Motor neuron (in vitro differentiated cells): ENCODE measurements at regions not wholly inside any gene's neighbourhood (a gene's known extent, or its start where the extent isn't known, plus 50 kb on each side); places are given as distances from the start of the nearest gene placed in this dataset.
"Not testable (repeated sequence)": the region's sequence is repeated elsewhere in the genome, so short reads cannot be mapped to it uniquely, and the experiment has no call there.

Experiments used
- ATAC-seq, 8 experiments: fragments of 200-7000 bp; cut with Tn5 transposase; replicated peaks in 6 of 8; 2 replicates each; pipeline ENCODE4 v1.8.0; 2021; ENCODE audit warnings: mild to moderate bottlenecking in 8 of 8, moderate library complexity in 8 of 8
- H3K27ac ChIP-seq, 2 donors: fragments of 250-450 bp; sonication (Bioruptor Pico); 2 replicates each; pipeline ENCODE4 v1.9.0; 2021; ENCODE audit warnings: antibody characterized with exemption in 2 of 2, mild to moderate bottlenecking in 2 of 2, moderate library complexity in 1 of 2
- H3K4me1 ChIP-seq, 2 donors: fragments of 250-450 bp; sonication (Bioruptor Pico); replicated peaks in 1 of 2; 2 replicates each; pipeline ENCODE4 v1.6.1; 2021; ENCODE audit warnings: antibody characterized with exemption in 2 of 2, mild to moderate bottlenecking in 2 of 2, moderate library complexity in 1 of 2
- H3K4me3 ChIP-seq, 5 donors: fragments of 250-450 bp; sonication (Bioruptor Pico); 2 replicates each; pipeline ENCODE4 v1.9.0; 2021; ENCODE audit warnings: antibody characterized with exemption in 5 of 5, mild to moderate bottlenecking in 5 of 5, moderate library complexity in 4 of 5
- WGBS, 10 experiments: fragments of 450-650 bp; shearing (Covaris generic); methylation state at CpG; one replicate each; pipeline ENCODE4 v1.0.0; 2022; 5-methylcytosine and 5-hydroxymethylcytosine counted together
- in situ Hi-C, 9 experiments: fragments of 400-800 bp; cut with MboI; loops; one replicate each; pipeline ENCODE4 v1.15.0; 2021; ENCODE audit warnings: low sequenced_read_pairs in 9 of 9, low pct_unique_long_range_greater_than_20kb in 2 of 9; ENCODE audit not compliant: unreplicated experiment in 9 of 9

- in situ Hi-C loops, H3K27ac ChIP-seq, H3K4me3 ChIP-seq, ATAC-seq, H3K4me1 ChIP-seq: not testable (repeated sequence)
Measured at GRCh38 chr7:65651826-65652592, 220.9 kb upstream of the VKORC1L1 start.

- H3K4me1 ChIP-seq, ATAC-seq, in situ Hi-C loops, H3K27ac ChIP-seq, H3K4me3 ChIP-seq: not testable (repeated sequence)
- no CpG with 5 or more reads among the region's 1 CpG for WGBS, 10 experiments
Measured at GRCh38 chr7:65652669-65653068, 220.2 kb upstream of the VKORC1L1 start.

DNA sequence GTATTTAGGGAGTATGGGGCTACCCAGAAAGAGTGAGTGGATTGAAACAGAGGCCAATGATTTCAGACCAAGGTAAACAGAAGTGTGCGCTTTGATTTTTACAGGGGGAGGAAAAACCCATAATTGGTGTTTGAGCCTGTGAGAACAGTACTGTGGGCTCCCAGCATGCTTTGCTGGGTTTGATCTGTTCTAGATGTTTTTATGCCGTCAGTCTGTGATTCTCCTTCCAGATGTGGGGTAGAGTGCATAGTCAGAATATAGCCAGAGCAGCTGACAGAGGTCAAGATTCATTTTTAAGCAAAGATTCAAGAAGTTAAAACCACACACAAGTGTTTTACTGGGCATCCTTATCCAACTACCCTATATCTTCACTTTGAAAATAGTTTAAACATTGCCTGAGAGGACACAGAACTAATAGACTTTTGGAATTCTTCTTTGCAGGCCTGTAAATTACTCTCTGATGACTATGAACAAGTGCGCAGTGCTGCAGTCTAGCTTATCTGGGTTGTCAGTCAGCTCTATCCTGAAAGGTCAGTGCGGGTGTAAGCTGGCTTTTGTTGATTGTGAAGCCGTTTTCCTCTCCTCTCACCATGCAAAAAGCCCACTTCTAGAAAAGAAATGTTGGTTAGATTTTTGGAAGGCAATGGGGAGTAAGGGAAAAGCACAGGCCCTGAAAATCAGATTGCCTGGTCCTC, 216.2 kb upstream of the VKORC1L1 start:
- H3K27ac ChIP-seq, ATAC-seq, H3K4me3 ChIP-seq, in situ Hi-C loops, H3K4me1 ChIP-seq: not testable (repeated sequence)
- WGBS, 10 experiments, result no CpG with 5 or more reads among the region's 5 CpGs

- H3K4me3 ChIP-seq, H3K4me1 ChIP-seq, ATAC-seq, in situ Hi-C loops, H3K27ac ChIP-seq: not testable (repeated sequence)
- 20% methylated on average over 2 of the region's 6 CpGs; no CpG with 5 or more reads in 9 of the 10 experiments for WGBS, 10 experiments
Measured at GRCh38 chr7:65683362-65683761, 189.5 kb upstream of the VKORC1L1 start.

DNA sequence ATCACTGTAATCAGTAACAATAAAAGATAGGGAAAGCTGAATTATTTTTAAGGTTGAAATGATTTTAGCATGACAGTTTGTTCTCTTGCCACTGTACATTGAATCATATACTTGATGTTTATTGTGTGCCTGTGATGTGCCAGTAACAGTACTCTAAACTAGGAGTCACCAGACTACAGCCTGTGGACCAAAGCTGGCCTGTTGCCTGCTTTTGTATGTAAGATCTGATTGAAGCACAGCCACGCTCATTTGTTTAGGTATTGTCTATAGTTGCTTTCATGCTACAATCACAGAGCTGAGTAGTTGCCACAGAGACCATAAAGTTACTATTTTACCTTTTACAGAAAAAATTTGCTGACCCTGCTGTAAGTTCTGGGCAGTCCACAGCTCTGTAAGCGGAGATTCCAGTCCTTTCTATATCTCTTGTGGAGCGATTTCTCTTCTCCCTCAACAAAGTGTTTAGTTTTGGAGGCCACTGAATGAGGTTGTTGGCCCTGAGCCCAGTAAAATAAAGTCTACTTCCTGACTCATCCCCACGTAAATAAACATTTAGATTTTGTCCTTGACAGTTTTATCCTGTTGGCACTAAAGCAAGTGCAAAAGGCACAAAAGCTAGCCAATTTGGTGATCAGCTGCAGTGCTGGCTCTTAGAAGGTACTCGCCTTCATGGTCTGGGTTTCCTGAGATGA, 173.7 kb upstream of the VKORC1L1 start:
- H3K27ac ChIP-seq, H3K4me1 ChIP-seq, in situ Hi-C loops, H3K4me3 ChIP-seq: not testable (repeated sequence)
- no CpG with 5 or more reads among the region's 5 CpGs for WGBS, 10 experiments
- ATAC-seq, result peak in 5 of 8 experiments; percentile 37 to 87 (median 68)

GRCh38 chr7:65699715-65700356, 173.0 kb upstream of the VKORC1L1 start:
- ATAC-seq, H3K27ac ChIP-seq, in situ Hi-C loops, H3K4me3 ChIP-seq, H3K4me1 ChIP-seq: not testable (repeated sequence)
- 100% methylated on average over 1 of the region's 6 CpGs; no CpG with 5 or more reads in 9 of the 10 experiments for WGBS, 10 experiments

GRCh38 chr7:65719123-65719798, 153.6 kb upstream of the VKORC1L1 start:
- WGBS, 10 experiments, result no CpG with 5 or more reads among the region's 4 CpGs
- in situ Hi-C loops, H3K4me3 ChIP-seq, H3K4me1 ChIP-seq, H3K27ac ChIP-seq: not testable (repeated sequence)
- peak in 3 of 8 experiments; percentile 13 to 63 (median 33) for ATAC-seq

DNA sequence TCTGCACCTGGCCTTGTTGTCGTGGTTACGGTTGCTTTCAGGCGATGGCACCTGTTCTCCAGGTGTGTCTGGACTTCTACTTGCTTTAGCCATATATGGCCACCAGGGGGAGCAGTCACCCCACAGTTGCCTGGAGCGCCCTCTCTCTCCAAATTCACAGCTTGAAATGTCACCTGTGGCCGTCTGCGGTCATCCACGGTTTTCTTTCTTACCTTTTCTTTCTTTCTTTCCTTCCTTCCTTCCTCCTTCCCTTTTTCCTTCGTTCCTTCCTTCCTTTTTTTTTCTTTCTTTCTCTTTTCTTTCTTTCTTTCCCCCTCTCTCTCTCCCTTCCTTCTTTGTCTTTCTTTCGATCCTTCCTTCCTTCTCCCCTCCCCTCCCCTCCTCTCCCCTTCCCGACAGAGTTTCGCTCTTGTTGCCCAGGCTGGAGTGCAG, 150.5 kb upstream of the VKORC1L1 start:
- Histone ChIP-seq H3K4me1 (no peaks in the 10 kb centered on the region), H3K27ac (no peak overlapping the region), H3K4me3 (no peak overlapping the region)
- in situ Hi-C loops, result no loop called here
- peak in 3 of 8 experiments; percentile 34 to 61 (median 50) for ATAC-seq
- WGBS, 10 experiments, result 16 to 55% (median 34%) methylated on average over 3 to 11 of the region's 11 CpGs; no CpG with 5 or more reads in 2 of the 10 experiments

DNA sequence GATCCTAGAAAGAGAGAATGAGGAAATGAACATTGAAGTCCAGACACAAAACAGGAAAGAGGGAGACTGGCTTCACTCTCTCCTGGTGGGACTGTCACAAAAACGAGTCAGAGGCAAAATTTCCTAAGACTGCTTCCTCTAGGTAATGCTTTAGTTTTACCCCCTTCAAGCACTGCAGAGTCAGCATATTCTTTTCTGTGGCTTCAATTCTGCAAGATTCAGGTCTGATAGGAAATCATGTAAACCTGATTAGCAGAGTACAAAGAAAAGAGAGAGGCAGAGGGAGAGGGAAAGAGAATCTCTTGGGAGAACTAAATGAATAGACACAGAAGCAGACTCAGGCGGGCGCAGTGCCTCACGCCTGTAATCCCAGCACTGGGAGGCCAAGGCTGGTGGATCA, 145.7 kb upstream of the VKORC1L1 start:
- WGBS, 10 experiments, result 20 to 87% (median 71%) methylated on average over 1 to 4 of the region's 4 CpGs; no CpG with 5 or more reads in 1 of the 10 experiments
- ATAC-seq, H3K4me3 ChIP-seq, in situ Hi-C loops, H3K27ac ChIP-seq, H3K4me1 ChIP-seq: not testable (repeated sequence)

GRCh38 chr7:65731129-65731528, 141.7 kb upstream of the VKORC1L1 start:
- no peak for ATAC-seq
- Histone ChIP-seq H3K4me3 (peak overlapping the region in 1 of 5 donors; percentile 13), H3K4me1 (no peaks in the 10 kb centered on the region), H3K27ac (no peak overlapping the region)
- 70 to 100% (median 85%) methylated on average over 1 to 7 of the region's 7 CpGs; no CpG with 5 or more reads in 1 of the 10 experiments for WGBS, 10 experiments
- in situ Hi-C loops, result no loop called here

- WGBS, 10 experiments, result 0 to 80% (median 26%) methylated on average over 1 to 7 of the region's 27 CpGs; no CpG with 5 or more reads in 5 of the 10 experiments
- Histone ChIP-seq H3K4me1 (no peaks in the 10 kb centered on the region), H3K27ac (no peak overlapping the region), H3K4me3 (peak overlapping the region in 2 of 5 donors; percentile 9 to 13)
- peak in 6 of 8 experiments; percentile 50 to 79 (median 63) for ATAC-seq
- in situ Hi-C loops, result no loop called here
Measured at GRCh38 chr7:65731562-65732035, 141.3 kb upstream of the VKORC1L1 start.

DNA sequence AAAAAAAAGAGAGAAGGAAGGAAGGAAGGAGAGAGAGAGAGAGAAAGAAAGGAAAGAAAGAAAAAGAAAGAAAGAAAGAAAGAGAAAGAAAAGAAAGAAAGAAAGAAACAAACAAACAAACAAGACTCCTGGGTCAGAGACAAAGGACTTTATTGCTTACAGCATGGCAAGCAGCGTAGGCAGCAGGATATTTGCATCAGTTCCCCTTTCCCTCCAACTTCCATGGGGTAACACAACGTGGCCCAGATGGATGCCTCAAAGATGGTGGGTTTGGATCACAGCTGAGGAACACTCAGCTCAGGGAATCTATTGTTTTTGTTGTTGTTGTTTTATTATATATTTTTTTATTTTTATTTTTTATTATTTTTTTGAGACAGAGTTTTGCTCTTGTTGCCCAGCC, 128.5 kb upstream of the VKORC1L1 start:
- no peak for ATAC-seq
- H3K4me3 ChIP-seq, result no peak overlapping the region
- 54 to 100% (median 86%) methylated on average over 1 to 2 of the region's 2 CpGs; no CpG with 5 or more reads in 1 of the 10 experiments for WGBS, 10 experiments
- no peaks in the 10 kb centered on the region for H3K4me1 ChIP-seq
- H3K27ac ChIP-seq, result no peak overlapping the region
- in situ Hi-C loops, result no loop called here
